ENCODE measurements at regions not wholly inside any gene's neighbourhood (a gene's known extent, or its start where the extent isn't known, plus 50 kb on each side); places are given as distances from the start of the nearest gene placed in this dataset.

- DNase-seq = no peak
Measured at GRCh38 chrX:10393899-10394298, 226.5 kb downstream of the MID1 start.

GRCh38 chrX:10395179-10395578 lies 225.2 kb downstream of the MID1 start:
- no peak for DNase-seq
